SK-N-SH (cell line): ENCODE measurements at regions not wholly inside any gene's neighbourhood (a gene's known extent, or its start where the extent isn't known, plus 50 kb on each side); places are given as distances from the start of the nearest gene placed in this dataset.
"Not testable (repeated sequence)": the region's sequence is repeated elsewhere in the genome, so short reads cannot be mapped to it uniquely, and the experiment has no call there.

ENCODE experiments used
- CTCF ChIA-PET: fragments of 300-600, 350-600 bp; formaldehyde crosslinking; extraction: SDS; loops from one replicate; lab custom pipeline; 2021; lab: Yijun Ruan, JAX
- POLR2A ChIA-PET: fragments of 350-600 bp; sonication (Branson Sonifier 250); formaldehyde crosslinking; extraction: SDS; loops from one replicate; lab custom pipeline; 2020; ENCODE audit warnings: antibody characterized with exemption, inconsistent platforms; lab: Yijun Ruan, JAX
- DNase-seq: peaks from one replicate; pipeline ENCODE4 v3.0.0; 2012
- H2AFZ ChIP-seq: fragments of 200-600 bp; sonication (generic); 2 replicates; pipeline ENCODE4 v1.8.1; 2016; ENCODE audit warnings: antibody characterized with exemption, mild to moderate bottlenecking, low read depth
- H3F3A ChIP-seq: fragments of 200-600 bp; sonication (generic); replicated peaks from 2 replicates; pipeline ENCODE3; 2016; ENCODE audit warnings: antibody characterized with exemption, mild to moderate bottlenecking; ENCODE audit not compliant: insufficient read depth
- H3K27ac ChIP-seq, 2 experiments: fragments of 200-500 bp in 1 of 2; fragments of 200-600 bp in 1 of 2; sonication (Bioruptor generic) in 1 of 2; sonication (generic), shearing (Covaris generic) in 1 of 2; 2 replicates each; pipeline versions ENCODE4 v1.5.1 to v1.6.1; 2014 to 2016; ENCODE audit warnings: low read depth in 2 of 2, inconsistent platforms in 1 of 2, low read length in 1 of 2, mild to moderate bottlenecking in 1 of 2, mixed read lengths in 1 of 2
- H3K27me3 ChIP-seq: fragments of 200-600 bp; sonication (generic), shearing (Covaris generic); 2 replicates; pipeline ENCODE4 v1.6.1; 2016; ENCODE audit warnings: mixed run types; ENCODE audit not compliant: insufficient read depth
- H3K36me3 ChIP-seq, 2 experiments: fragments of 200-500 bp in 1 of 2; fragments of 200-600 bp in 1 of 2; sonication (Bioruptor generic) in 1 of 2; sonication (generic) in 1 of 2; replicated peaks in 1 of 2; 2 replicates each; pipeline versions ENCODE3 to v1.5.1; 2014 to 2016; ENCODE audit warnings: low read length in 1 of 2, mild to moderate bottlenecking in 1 of 2; ENCODE audit not compliant: insufficient read depth in 2 of 2, control insufficient read depth in 1 of 2
- H3K4me1 ChIP-seq, 2 experiments: fragments of 200-500 bp in 1 of 2; fragments of 200-600 bp in 1 of 2; sonication (Bioruptor generic) in 1 of 2; sonication (generic), shearing (Covaris generic) in 1 of 2; 2 replicates each; pipeline versions ENCODE4 v1.5.1 to v1.6.1; 2014 to 2016; ENCODE audit warnings: low read depth in 1 of 2, low read length in 1 of 2, mixed run types in 1 of 2; ENCODE audit not compliant: insufficient read depth in 2 of 2, control insufficient read depth in 1 of 2
- H3K4me2 ChIP-seq: fragments of 200-600 bp; sonication (generic), shearing (Covaris generic); 2 replicates; pipeline ENCODE4 v1.6.1; 2017; ENCODE audit warnings: mixed run types
- H3K4me3 ChIP-seq, 2 experiments: fragments of 200-500 bp in 1 of 2; fragments of 200-600 bp in 1 of 2; sonication (Bioruptor generic) in 1 of 2; sonication (generic), shearing (Covaris generic) in 1 of 2; 2 replicates each; pipeline versions ENCODE4 v1.5.1 to v1.8.1; 2014 to 2016; ENCODE audit warnings: low read depth in 2 of 2, inconsistent platforms in 1 of 2, low read length in 1 of 2, mild to moderate bottlenecking in 1 of 2, mixed read lengths in 1 of 2, moderate library complexity in 1 of 2
- H3K79me2 ChIP-seq: fragments of 200-600 bp; sonication (generic); 2 replicates; pipeline ENCODE4 v1.8.1; 2017; ENCODE audit warnings: mild to moderate bottlenecking; ENCODE audit not compliant: insufficient read depth
- H3K9ac ChIP-seq: fragments of 200-600 bp; sonication (generic); 2 replicates; pipeline ENCODE4 v1.6.1; 2017; ENCODE audit warnings: mixed run types
- H3K9me2 ChIP-seq: fragments of 200-600 bp; sonication (generic); 2 replicates; pipeline ENCODE4 v1.6.1; 2017; ENCODE audit warnings: mixed run types
- H3K9me3 ChIP-seq: fragments of 200-600 bp; sonication (generic); 2 replicates; pipeline ENCODE4 v1.6.1; 2017; ENCODE audit warnings: mixed run types, mild to moderate bottlenecking, moderate library complexity
- H4K20me1 ChIP-seq: fragments of 200-600 bp; sonication (generic); 2 replicates; pipeline ENCODE4 v1.6.1; 2017; ENCODE audit warnings: mild to moderate bottlenecking, mixed run types; ENCODE audit not compliant: insufficient read depth
- EZH2phosphoT487 ChIP-seq: fragments of 200-600 bp; sonication (generic); IDR thresholded peaks from 2 replicates; pipeline ENCODE4 v1.6.1; 2017; ENCODE audit warnings: low read depth, mixed run types, mild to moderate bottlenecking, antibody characterized with exemption, moderate library complexity, borderline replicate concordance
- FOSL2 ChIP-seq: IDR thresholded peaks from 2 replicates; pipeline ENCODE4 v1.4.0; 2012; ENCODE audit warnings: low read depth, mild to moderate bottlenecking, moderate library complexity, borderline replicate concordance
- GABPA ChIP-seq: IDR thresholded peaks from 2 replicates; pipeline ENCODE4 v1.4.0; 2012; ENCODE audit warnings: low read depth, mild to moderate bottlenecking
- MEF2A ChIP-seq: IDR thresholded peaks from 2 replicates; pipeline ENCODE4 v1.4.0; 2012; ENCODE audit warnings: low read depth, borderline replicate concordance
- NFIC ChIP-seq: IDR thresholded peaks from 2 replicates; pipeline ENCODE4 v1.4.0; 2012; ENCODE audit warnings: borderline replicate concordance
- NRF1 ChIP-seq: IDR thresholded peaks from 2 replicates; pipeline ENCODE4 v1.6.1; 2012; ENCODE audit warnings: low read depth, mild to moderate bottlenecking, low read length
- RCOR1 ChIP-seq: fragments of 150-350 bp; IDR thresholded peaks from 2 replicates; pipeline ENCODE4 v1.6.1; 2017; ENCODE audit warnings: antibody characterized with exemption, low read length
- RFX5 ChIP-seq: IDR thresholded peaks from 2 replicates; pipeline ENCODE4 v1.6.1; 2012; ENCODE audit warnings: mild to moderate bottlenecking, improper control_type of control experiment, low read length
- RXRA ChIP-seq: IDR thresholded peaks from 2 replicates; pipeline ENCODE4 v1.4.0; 2012; ENCODE audit warnings: low read depth, mild to moderate bottlenecking, borderline replicate concordance
- SMC3 ChIP-seq: IDR thresholded peaks from 2 replicates; pipeline ENCODE4 v1.6.1; 2012; ENCODE audit warnings: low read depth, low read length, improper control_type of control experiment
- TAF1 ChIP-seq: IDR thresholded peaks from 2 replicates; pipeline ENCODE4 v1.6.1; 2012; ENCODE audit warnings: low read depth, mild to moderate bottlenecking, low read length, moderate library complexity, borderline replicate concordance
- YY1 ChIP-seq: IDR thresholded peaks from 2 replicates; pipeline ENCODE4 v1.4.0; 2012; ENCODE audit warnings: low read depth, mild to moderate bottlenecking
- WGBS: methylation state at CpG from one replicate; pipeline ENCODE4 v1.1.6; 2017; ENCODE audit warnings: low lambda C conversion rate; 5-methylcytosine and 5-hydroxymethylcytosine counted together
- TF ChIP-seq, protein P1 (sequence below): fragments of 150-350 bp; IDR thresholded peaks from 2 replicates; pipeline ENCODE4 v1.6.1; 2017; ENCODE audit warnings: antibody characterized with exemption, low read length, low read depth, borderline replicate concordance
- TF ChIP-seq, protein P2 (sequence below): IDR thresholded peaks from 2 replicates; pipeline ENCODE4 v1.4.0; 2012; ENCODE audit warnings: low read depth
- TF ChIP-seq, protein P3 (sequence below): IDR thresholded peaks from 2 replicates; pipeline ENCODE4 v1.4.0; 2012; ENCODE audit warnings: low read depth, borderline replicate concordance

GRCh38 chr3:130582457-130583153 is 65.6 kb downstream of the COL6A6 start:
- ChIA-PET POLR2A (no interaction called here), CTCF (interaction anchor here (0.7 kb wide), 1 partner anchor 16 kb away, joined by 3 read pairs; no protein-coding TSS in a partner anchor)
- Histone ChIP-seq H3K27me3 (no peaks in the 10 kb centered on the region), H3K4me1 (no peaks in the 10 kb centered on the region), H3K4me3 (no peak overlapping the region), H3K9me3 (no peaks in the 10 kb centered on the region), H3K36me3 (no peaks in the 10 kb centered on the region), H3K4me2 (no peak overlapping the region), H4K20me1 (no peaks in the 10 kb centered on the region), H2AFZ (no peak overlapping the region), H3K9me2 (no peaks in the 10 kb centered on the region), H3K79me2 (no peaks in the 10 kb centered on the region), H3K27ac (no peak overlapping the region), H3F3A (no peaks in the 10 kb centered on the region), H3K9ac (no peak overlapping the region)
- TF ChIP-seq MEF2A, result no peak
- TF ChIP-seq, protein P1, sequence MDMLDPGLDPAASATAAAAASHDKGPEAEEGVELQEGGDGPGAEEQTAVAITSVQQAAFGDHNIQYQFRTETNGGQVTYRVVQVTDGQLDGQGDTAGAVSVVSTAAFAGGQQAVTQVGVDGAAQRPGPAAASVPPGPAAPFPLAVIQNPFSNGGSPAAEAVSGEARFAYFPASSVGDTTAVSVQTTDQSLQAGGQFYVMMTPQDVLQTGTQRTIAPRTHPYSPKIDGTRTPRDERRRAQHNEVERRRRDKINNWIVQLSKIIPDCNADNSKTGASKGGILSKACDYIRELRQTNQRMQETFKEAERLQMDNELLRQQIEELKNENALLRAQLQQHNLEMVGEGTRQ, result no peak
- TF ChIP-seq RXRA, result no peak
- no peak for TF ChIP-seq EZH2phosphoT487
- TF ChIP-seq, protein P2, sequence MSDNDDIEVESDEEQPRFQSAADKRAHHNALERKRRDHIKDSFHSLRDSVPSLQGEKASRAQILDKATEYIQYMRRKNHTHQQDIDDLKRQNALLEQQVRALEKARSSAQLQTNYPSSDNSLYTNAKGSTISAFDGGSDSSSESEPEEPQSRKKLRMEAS, result no peak
- TF ChIP-seq GABPA, result no peak
- TF ChIP-seq SMC3, result no peak
- TF ChIP-seq FOSL2, result no peak
- TF ChIP-seq RFX5, result no peak
- TF ChIP-seq TAF1, result no peak
- TF ChIP-seq RCOR1, result no peak
- TF ChIP-seq, protein P3, sequence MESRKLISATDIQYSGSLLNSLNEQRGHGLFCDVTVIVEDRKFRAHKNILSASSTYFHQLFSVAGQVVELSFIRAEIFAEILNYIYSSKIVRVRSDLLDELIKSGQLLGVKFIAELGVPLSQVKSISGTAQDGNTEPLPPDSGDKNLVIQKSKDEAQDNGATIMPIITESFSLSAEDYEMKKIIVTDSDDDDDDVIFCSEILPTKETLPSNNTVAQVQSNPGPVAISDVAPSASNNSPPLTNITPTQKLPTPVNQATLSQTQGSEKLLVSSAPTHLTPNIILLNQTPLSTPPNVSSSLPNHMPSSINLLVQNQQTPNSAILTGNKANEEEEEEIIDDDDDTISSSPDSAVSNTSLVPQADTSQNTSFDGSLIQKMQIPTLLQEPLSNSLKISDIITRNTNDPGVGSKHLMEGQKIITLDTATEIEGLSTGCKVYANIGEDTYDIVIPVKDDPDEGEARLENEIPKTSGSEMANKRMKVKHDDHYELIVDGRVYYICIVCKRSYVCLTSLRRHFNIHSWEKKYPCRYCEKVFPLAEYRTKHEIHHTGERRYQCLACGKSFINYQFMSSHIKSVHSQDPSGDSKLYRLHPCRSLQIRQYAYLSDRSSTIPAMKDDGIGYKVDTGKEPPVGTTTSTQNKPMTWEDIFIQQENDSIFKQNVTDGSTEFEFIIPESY, result no peak
- no peak for TF ChIP-seq NFIC
- TF ChIP-seq NRF1, result no peak
- no peak for TF ChIP-seq YY1
- DNase-seq, result no peak

- H3K79me2 ChIP-seq, H3K9me2 ChIP-seq, H3K9me3 ChIP-seq, H3K27me3 ChIP-seq, CTCF ChIA-PET, H2AFZ ChIP-seq, DNase-seq, H3F3A ChIP-seq, H3K4me1 ChIP-seq, H3K27ac ChIP-seq, H3K4me3 ChIP-seq, H4K20me1 ChIP-seq, H3K4me2 ChIP-seq, H3K36me3 ChIP-seq, H3K9ac ChIP-seq, POLR2A ChIA-PET: not testable (repeated sequence)
- 14% methylated on average over 1 of the region's 1 CpG for WGBS
Observed at GRCh38 chr3:130594749-130595148, 77.8 kb downstream of the COL6A6 start.
